ENCODE measurements at regions not wholly inside any gene's neighbourhood (a gene's known extent, or its start where the extent isn't known, plus 50 kb on each side); places are given as distances from the start of the nearest gene placed in this dataset.

GRCh38 chr17:13346996-13347762, 254.6 kb downstream of the HS3ST3A1 start:
- H3K27me3 ChIP-seq (ENCODE audit: control insufficient read depth, insufficient read depth, low read length): no peaks in the 10 kb centered on the region
- no peak overlapping the region for H3K4me3 ChIP-seq (ENCODE audit: low read length)
- no peak overlapping the region for H3K9ac ChIP-seq (ENCODE audit: low read length)
- H3K9me3 ChIP-seq (ENCODE audit: control insufficient read depth, low read length): no peaks in the 10 kb centered on the region
- H3K36me3 ChIP-seq (ENCODE audit: control insufficient read depth, insufficient read depth, low read length): no peaks in the 10 kb centered on the region
- no peaks in the 10 kb centered on the region for H3K4me1 ChIP-seq (ENCODE audit: control insufficient read depth, insufficient read depth, low read length)

GRCh38 chr17:13346592-13346991, 255.1 kb downstream of the HS3ST3A1 start:
- Histone ChIP-seq H3K9me3 (ENCODE audit: control insufficient read depth, low read length) (no peaks in the 10 kb centered on the region), H3K27me3 (ENCODE audit: control insufficient read depth, insufficient read depth, low read length) (no peaks in the 10 kb centered on the region), H3K4me1 (ENCODE audit: control insufficient read depth, insufficient read depth, low read length) (no peaks in the 10 kb centered on the region), H3K36me3 (ENCODE audit: control insufficient read depth, insufficient read depth, low read length) (no peaks in the 10 kb centered on the region), H3K9ac (ENCODE audit: low read length) (no peak overlapping the region), H3K4me3 (ENCODE audit: low read length) (no peak overlapping the region)

GRCh38 chr17:13346081-13346533, 255.6 kb downstream of the HS3ST3A1 start:
- no peaks in the 10 kb centered on the region for H3K36me3 ChIP-seq (ENCODE audit: control insufficient read depth, insufficient read depth, low read length)
- H3K9me3 ChIP-seq (ENCODE audit: control insufficient read depth, low read length): no peaks in the 10 kb centered on the region
- H3K4me1 ChIP-seq (ENCODE audit: control insufficient read depth, insufficient read depth, low read length): no peaks in the 10 kb centered on the region
- H3K9ac ChIP-seq (ENCODE audit: low read length): no peak overlapping the region
- H3K4me3 ChIP-seq (ENCODE audit: low read length): no peak overlapping the region
- no peaks in the 10 kb centered on the region for H3K27me3 ChIP-seq (ENCODE audit: control insufficient read depth, insufficient read depth, low read length)

- Histone ChIP-seq H3K9me3 (ENCODE audit: control insufficient read depth, low read length) (no peaks in the 10 kb centered on the region), H3K27me3 (ENCODE audit: control insufficient read depth, insufficient read depth, low read length) (no peaks in the 10 kb centered on the region), H3K4me3 (ENCODE audit: low read length) (peak overlapping the region; percentile 50), H3K9ac (ENCODE audit: low read length) (peak overlapping the region; percentile 45), H3K36me3 (ENCODE audit: control insufficient read depth, insufficient read depth, low read length) (no peaks in the 10 kb centered on the region), H3K4me1 (ENCODE audit: control insufficient read depth, insufficient read depth, low read length) (no peaks in the 10 kb centered on the region)
Observed at GRCh38 chr17:13338421-13338820, 263.3 kb downstream of the HS3ST3A1 start.

GRCh38 chr17:13337864-13338371, 263.8 kb downstream of the HS3ST3A1 start:
- Histone ChIP-seq H3K4me3 (ENCODE audit: low read length) (peak overlapping the region; percentile 50), H3K9ac (ENCODE audit: low read length) (peak overlapping the region; percentile 45), H3K36me3 (ENCODE audit: control insufficient read depth, insufficient read depth, low read length) (no peaks in the 10 kb centered on the region)

GRCh38 chr17:13337151-13337550, 264.6 kb downstream of the HS3ST3A1 start:
- no peaks in the 10 kb centered on the region for H3K36me3 ChIP-seq (ENCODE audit: control insufficient read depth, insufficient read depth, low read length)
- no peaks in the 10 kb centered on the region for H3K27me3 ChIP-seq (ENCODE audit: control insufficient read depth, insufficient read depth, low read length)
- H3K9me3 ChIP-seq (ENCODE audit: control insufficient read depth, low read length): no peaks in the 10 kb centered on the region

More at GRCh38 chr17:13337864-13338371, 263.8 kb downstream of the HS3ST3A1 start:
- Histone ChIP-seq H3K4me1 (ENCODE audit: control insufficient read depth, insufficient read depth, low read length) (no peaks in the 10 kb centered on the region), H3K9me3 (ENCODE audit: control insufficient read depth, low read length) (no peaks in the 10 kb centered on the region), H3K27me3 (ENCODE audit: control insufficient read depth, insufficient read depth, low read length) (no peaks in the 10 kb centered on the region)

GRCh38 chr17:13334374-13334773, 267.4 kb downstream of the HS3ST3A1 start:
- Histone ChIP-seq H3K36me3 (ENCODE audit: control insufficient read depth, insufficient read depth, low read length) (no peaks in the 10 kb centered on the region), H3K4me1 (ENCODE audit: control insufficient read depth, insufficient read depth, low read length) (no peaks in the 10 kb centered on the region), H3K9me3 (ENCODE audit: control insufficient read depth, low read length) (no peaks in the 10 kb centered on the region), H3K4me3 (ENCODE audit: low read length) (no peak overlapping the region), H3K27me3 (ENCODE audit: control insufficient read depth, insufficient read depth, low read length) (no peaks in the 10 kb centered on the region), H3K9ac (ENCODE audit: low read length) (no peak overlapping the region)

More at GRCh38 chr17:13337151-13337550, 264.6 kb downstream of the HS3ST3A1 start:
- no peak overlapping the region for H3K9ac ChIP-seq (ENCODE audit: low read length)
- H3K4me3 ChIP-seq (ENCODE audit: low read length): no peak overlapping the region
- no peaks in the 10 kb centered on the region for H3K4me1 ChIP-seq (ENCODE audit: control insufficient read depth, insufficient read depth, low read length)

- Histone ChIP-seq H3K4me3 (ENCODE audit: low read length) (no peak overlapping the region), H3K36me3 (ENCODE audit: control insufficient read depth, insufficient read depth, low read length) (no peaks in the 10 kb centered on the region), H3K9ac (ENCODE audit: low read length) (no peak overlapping the region), H3K9me3 (ENCODE audit: control insufficient read depth, low read length) (no peaks in the 10 kb centered on the region), H3K4me1 (ENCODE audit: control insufficient read depth, insufficient read depth, low read length) (no peaks in the 10 kb centered on the region), H3K27me3 (ENCODE audit: control insufficient read depth, insufficient read depth, low read length) (no peaks in the 10 kb centered on the region)
Observed at GRCh38 chr17:13333661-13334060, 268.1 kb downstream of the HS3ST3A1 start.

- H3K9me3 ChIP-seq (ENCODE audit: control insufficient read depth, low read length): no peaks in the 10 kb centered on the region
- no peak overlapping the region for H3K4me3 ChIP-seq (ENCODE audit: low read length)
- no peaks in the 10 kb centered on the region for H3K4me1 ChIP-seq (ENCODE audit: control insufficient read depth, insufficient read depth, low read length)
- no peaks in the 10 kb centered on the region for H3K27me3 ChIP-seq (ENCODE audit: control insufficient read depth, insufficient read depth, low read length)
- H3K36me3 ChIP-seq (ENCODE audit: control insufficient read depth, insufficient read depth, low read length): no peaks in the 10 kb centered on the region
- H3K9ac ChIP-seq (ENCODE audit: low read length): no peak overlapping the region
Observed at GRCh38 chr17:13332207-13332606, 269.5 kb downstream of the HS3ST3A1 start.

- no peaks in the 10 kb centered on the region for H3K4me1 ChIP-seq (ENCODE audit: control insufficient read depth, insufficient read depth, low read length)
Observed at GRCh38 chr17:13329421-13329820, 272.3 kb downstream of the HS3ST3A1 start.

GRCh38 chr17:13323990-13324389, 277.7 kb downstream of the HS3ST3A1 start:
- H3K4me1 ChIP-seq (ENCODE audit: control insufficient read depth, insufficient read depth, low read length): no peaks in the 10 kb centered on the region
- no peaks in the 10 kb centered on the region for H3K36me3 ChIP-seq (ENCODE audit: control insufficient read depth, insufficient read depth, low read length)
- H3K9me3 ChIP-seq (ENCODE audit: control insufficient read depth, low read length): no peaks in the 10 kb centered on the region
- H3K4me3 ChIP-seq (ENCODE audit: low read length): no peak overlapping the region
- H3K27me3 ChIP-seq (ENCODE audit: control insufficient read depth, insufficient read depth, low read length): no peaks in the 10 kb centered on the region
- no peak overlapping the region for H3K9ac ChIP-seq (ENCODE audit: low read length)

More at GRCh38 chr17:13329421-13329820, 272.3 kb downstream of the HS3ST3A1 start:
- Histone ChIP-seq H3K36me3 (ENCODE audit: control insufficient read depth, insufficient read depth, low read length) (no peaks in the 10 kb centered on the region), H3K9me3 (ENCODE audit: control insufficient read depth, low read length) (no peaks in the 10 kb centered on the region), H3K27me3 (ENCODE audit: control insufficient read depth, insufficient read depth, low read length) (no peaks in the 10 kb centered on the region), H3K4me3 (ENCODE audit: low read length) (no peak overlapping the region), H3K9ac (ENCODE audit: low read length) (no peak overlapping the region)

- no peaks in the 10 kb centered on the region for H3K27me3 ChIP-seq (ENCODE audit: control insufficient read depth, insufficient read depth, low read length)
- H3K9me3 ChIP-seq (ENCODE audit: control insufficient read depth, low read length): no peaks in the 10 kb centered on the region
- no peak overlapping the region for H3K4me3 ChIP-seq (ENCODE audit: low read length)
- no peak overlapping the region for H3K9ac ChIP-seq (ENCODE audit: low read length)
- no peaks in the 10 kb centered on the region for H3K36me3 ChIP-seq (ENCODE audit: control insufficient read depth, insufficient read depth, low read length)
- no peaks in the 10 kb centered on the region for H3K4me1 ChIP-seq (ENCODE audit: control insufficient read depth, insufficient read depth, low read length)
Observed at GRCh38 chr17:13321951-13322701, 279.6 kb downstream of the HS3ST3A1 start.
